Neural progenitor cell (in vitro differentiated cells): ENCODE measurements at regions not wholly inside any gene's neighbourhood (a gene's known extent, or its start where the extent isn't known, plus 50 kb on each side); places are given as distances from the start of the nearest gene placed in this dataset.

Source experiments
- EZH2 ChIP-seq: fragments of 200-600 bp; sonication (generic); IDR thresholded peaks from 2 replicates; pipeline ENCODE4 v1.6.1; 2017; ENCODE audit warnings: antibody characterized with exemption, mild to moderate bottlenecking, moderate library complexity
- EZH2phosphoT487 ChIP-seq: fragments of 200-600 bp; sonication (generic); IDR thresholded peaks from 2 replicates; pipeline ENCODE4 v1.6.1; 2017; ENCODE audit warnings: antibody characterized with exemption
- TF ChIP-seq, protein P1 (sequence below): fragments of 200-600 bp; sonication (generic); IDR thresholded peaks from 2 replicates; pipeline ENCODE4 v1.5.1; 2017; ENCODE audit warnings: antibody characterized with exemption, mild to moderate bottlenecking

GRCh38 chr10:117477211-117477947 lies 65.2 kb upstream of the EMX2 start:
- no peak for TF ChIP-seq EZH2phosphoT487
- TF ChIP-seq, protein P1, sequence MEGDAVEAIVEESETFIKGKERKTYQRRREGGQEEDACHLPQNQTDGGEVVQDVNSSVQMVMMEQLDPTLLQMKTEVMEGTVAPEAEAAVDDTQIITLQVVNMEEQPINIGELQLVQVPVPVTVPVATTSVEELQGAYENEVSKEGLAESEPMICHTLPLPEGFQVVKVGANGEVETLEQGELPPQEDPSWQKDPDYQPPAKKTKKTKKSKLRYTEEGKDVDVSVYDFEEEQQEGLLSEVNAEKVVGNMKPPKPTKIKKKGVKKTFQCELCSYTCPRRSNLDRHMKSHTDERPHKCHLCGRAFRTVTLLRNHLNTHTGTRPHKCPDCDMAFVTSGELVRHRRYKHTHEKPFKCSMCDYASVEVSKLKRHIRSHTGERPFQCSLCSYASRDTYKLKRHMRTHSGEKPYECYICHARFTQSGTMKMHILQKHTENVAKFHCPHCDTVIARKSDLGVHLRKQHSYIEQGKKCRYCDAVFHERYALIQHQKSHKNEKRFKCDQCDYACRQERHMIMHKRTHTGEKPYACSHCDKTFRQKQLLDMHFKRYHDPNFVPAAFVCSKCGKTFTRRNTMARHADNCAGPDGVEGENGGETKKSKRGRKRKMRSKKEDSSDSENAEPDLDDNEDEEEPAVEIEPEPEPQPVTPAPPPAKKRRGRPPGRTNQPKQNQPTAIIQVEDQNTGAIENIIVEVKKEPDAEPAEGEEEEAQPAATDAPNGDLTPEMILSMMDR: no peak
- TF ChIP-seq EZH2: no peak
